H1 (cell line): ENCODE measurements at regions not wholly inside any gene's neighbourhood (a gene's known extent, or its start where the extent isn't known, plus 50 kb on each side); places are given as distances from the start of the nearest gene placed in this dataset.

Experiments
- CTCF ChIA-PET: fragments of 300-600 bp; sonication (Branson Sonifier 250); formaldehyde crosslinking; loops from one replicate; lab custom pipeline; 2021; ENCODE audit not compliant: partially characterized antibody; lab: Charles Lee
- POLR2A ChIA-PET: fragments of 300-600 bp; sonication (Branson Sonifier 250); formaldehyde crosslinking; loops from one replicate; lab custom pipeline; 2021; ENCODE audit warnings: inconsistent platforms; ENCODE audit not compliant: partially characterized antibody; lab: Charles Lee
- DNase-seq, 2 experiments: peaks; one replicate each; pipeline versions ENCODE4 v3.0.0 to v3.0.0-alpha.2; 2010 to 2022; ENCODE audit warnings: low spot score in 2 of 2, low read depth in 1 of 2, mixed read lengths in 1 of 2
- FAIRE-seq: peaks from 2 replicates; lab custom pipeline; 2011; peaks lifted over from hg19 to GRCh38; lab: Jason Lieb, UNC
- H2AFZ ChIP-seq: 2 replicates; pipeline ENCODE4 v1.8.1; 2012; ENCODE audit warnings: low read length, inconsistent platforms
- H2AK5ac ChIP-seq: 2 replicates; pipeline ENCODE4 v1.6.1; 2013; ENCODE audit warnings: low read depth, low read length
- H2BK120ac ChIP-seq: replicated peaks from 2 replicates; pipeline ENCODE3; 2013; ENCODE audit warnings: low read depth, low read length, inconsistent platforms
- H2BK12ac ChIP-seq: 2 replicates; pipeline ENCODE4 v1.6.1; 2013; ENCODE audit warnings: low read depth, low read length
- H2BK15ac ChIP-seq: 2 replicates; pipeline ENCODE4 v1.6.1; 2013; ENCODE audit warnings: low read length
- H2BK20ac ChIP-seq: 2 replicates; pipeline ENCODE4 v1.6.1; 2013; ENCODE audit warnings: low read length
- H2BK5ac ChIP-seq: 2 replicates; pipeline ENCODE4 v1.6.1; 2013; ENCODE audit warnings: low read depth, low read length
- H3K14ac ChIP-seq: 2 replicates; pipeline ENCODE4 v1.6.1; 2013; ENCODE audit warnings: inconsistent platforms; ENCODE audit not compliant: insufficient read length
- H3K18ac ChIP-seq: 2 replicates; pipeline ENCODE4 v1.6.1; 2013; ENCODE audit warnings: low read length; ENCODE audit errors: extremely low read depth
- H3K23ac ChIP-seq: 2 replicates; pipeline ENCODE4 v1.6.1; 2013; ENCODE audit warnings: inconsistent platforms; ENCODE audit not compliant: insufficient read length
- H3K23me2 ChIP-seq: 2 replicates; pipeline ENCODE4 v1.6.1; 2013; ENCODE audit warnings: low read depth, low read length
- H3K27ac ChIP-seq: 2 replicates; pipeline ENCODE4 v1.6.1; 2011; ENCODE audit warnings: low read depth, low read length, inconsistent platforms
- H3K27me3 ChIP-seq, 4 experiments: replicated peaks in 1 of 4; 1 replicate in 1 of 4; 2 replicates in 3 of 4; pipeline versions ENCODE4 v1.6.1 to v1.8.1; 2011 to 2013; ENCODE audit warnings: low read length in 3 of 4, mild to moderate bottlenecking in 3 of 4, inconsistent platforms in 2 of 4, mixed read lengths in 2 of 4, moderate library complexity in 1 of 4; ENCODE audit not compliant: control insufficient read depth in 3 of 4, insufficient read depth in 3 of 4; ENCODE audit errors: extremely low read depth in 1 of 4
- H3K36me3 ChIP-seq, 4 experiments: 2 replicates each; pipeline versions ENCODE4 v1.6.1 to v1.8.1; 2011 to 2013; ENCODE audit warnings: mild to moderate bottlenecking in 4 of 4, low read length in 3 of 4, moderate library complexity in 2 of 4, control low read depth in 1 of 4, inconsistent platforms in 1 of 4; ENCODE audit not compliant: insufficient read depth in 4 of 4, control insufficient read depth in 2 of 4
- H3K4ac ChIP-seq: replicated peaks from 2 replicates; pipeline ENCODE3; 2013; ENCODE audit warnings: low read length, low read depth, mixed read lengths, inconsistent platforms; ENCODE audit not compliant: insufficient read length
- H3K4me1 ChIP-seq, 4 experiments: replicated peaks in 1 of 4; 1 replicate in 1 of 4; 2 replicates in 3 of 4; pipeline versions ENCODE4 v1.6.1 to v1.8.1; 2011 to 2013; ENCODE audit warnings: low read length in 3 of 4, inconsistent platforms in 2 of 4, mixed read lengths in 1 of 4; ENCODE audit not compliant: insufficient read depth in 4 of 4, control insufficient read depth in 3 of 4
- H3K4me2 ChIP-seq, 2 experiments: 2 replicates each; pipeline versions ENCODE4 v1.6.1 to v1.8.1; 2011 to 2013; ENCODE audit warnings: low read depth in 2 of 2, low read length in 2 of 2, control low read depth in 1 of 2, inconsistent platforms in 1 of 2, mild to moderate bottlenecking in 1 of 2; ENCODE audit not compliant: insufficient read depth in 1 of 2
- H3K4me3 ChIP-seq, 4 experiments: fragments of 200-600, 300-600 bp in 1 of 4; sonication (generic), shearing (Covaris generic), sonication (Bioruptor Twin) in 1 of 4; 2 replicates each; pipeline versions ENCODE4 v1.5.1 to v1.8.1; 2011 to 2016; ENCODE audit warnings: low read length in 4 of 4, low read depth in 3 of 4, control low read depth in 2 of 4, inconsistent platforms in 2 of 4, mild to moderate bottlenecking in 2 of 4, mixed read lengths in 1 of 4, moderate library complexity in 1 of 4; ENCODE audit not compliant: insufficient read depth in 2 of 4; ENCODE audit errors: extremely low read depth in 1 of 4
- H3K56ac ChIP-seq: replicated peaks from 2 replicates; pipeline ENCODE3; 2013; ENCODE audit warnings: low read depth, mild to moderate bottlenecking, mixed read lengths, low read length, inconsistent platforms; ENCODE audit not compliant: insufficient read length
- H3K79me1 ChIP-seq: 2 replicates; pipeline ENCODE4 v1.6.1; 2013; ENCODE audit warnings: low read depth, low read length, control low read depth
- H3K79me2 ChIP-seq, 2 experiments: 2 replicates each; pipeline versions ENCODE4 v1.6.1 to v1.8.1; 2012 to 2013; ENCODE audit warnings: low read length in 2 of 2, mild to moderate bottlenecking in 2 of 2, inconsistent platforms in 1 of 2; ENCODE audit not compliant: insufficient read depth in 2 of 2, control insufficient read depth in 1 of 2
- H3K9ac ChIP-seq, 4 experiments: replicated peaks in 1 of 4; 1 replicate in 1 of 4; 2 replicates in 3 of 4; pipeline versions ENCODE4 v1.6.1 to v1.8.1; 2011 to 2013; ENCODE audit warnings: low read depth in 3 of 4, low read length in 3 of 4, control low read depth in 2 of 4, mild to moderate bottlenecking in 2 of 4, moderate library complexity in 2 of 4, inconsistent platforms in 1 of 4; ENCODE audit errors: extremely low read depth in 1 of 4
- H3K9me3 ChIP-seq, 2 experiments: 2 replicates each; pipeline versions ENCODE4 v1.6.1 to v1.8.1; 2012 to 2013; ENCODE audit warnings: mild to moderate bottlenecking in 2 of 2, moderate library complexity in 2 of 2, control low read depth in 1 of 2, inconsistent platforms in 1 of 2, low read depth in 1 of 2, low read length in 1 of 2, mixed read lengths in 1 of 2; ENCODE audit not compliant: insufficient read depth in 2 of 2
- H4K20me1 ChIP-seq, 2 experiments: replicated peaks in 1 of 2; 2 replicates each; pipeline versions ENCODE3 to v1.8.1; 2011 to 2013; ENCODE audit warnings: inconsistent platforms in 2 of 2, low read length in 2 of 2, mild to moderate bottlenecking in 1 of 2; ENCODE audit not compliant: insufficient read depth in 2 of 2, control insufficient read depth in 1 of 2
- H4K5ac ChIP-seq: 2 replicates; pipeline ENCODE4 v1.6.1; 2013; ENCODE audit warnings: low read length, low read depth, mixed read lengths, inconsistent platforms; ENCODE audit not compliant: insufficient read length
- H4K8ac ChIP-seq: 2 replicates; pipeline ENCODE4 v1.8.0; 2013; ENCODE audit warnings: mild to moderate bottlenecking, moderate library complexity, low read length, inconsistent platforms; ENCODE audit not compliant: insufficient read depth; ENCODE audit errors: extremely low read depth
- H4K91ac ChIP-seq: replicated peaks from 2 replicates; pipeline ENCODE3; 2013; ENCODE audit warnings: low read length, mixed read lengths, inconsistent platforms; ENCODE audit not compliant: insufficient read length
- CBX5 ChIP-seq: fragments of 300-800, 300-1000 bp; sonication (generic); IDR thresholded peaks from 2 replicates; pipeline ENCODE4 v1.7.1; 2016; ENCODE audit warnings: antibody characterized with exemption, low read length, low read depth
- CBX8 ChIP-seq: fragments of 300-800, 300-1000 bp; sonication (generic); IDR thresholded peaks from 2 replicates; pipeline ENCODE4 v1.7.1; 2016; ENCODE audit warnings: low read depth, low read length, borderline replicate concordance
- EP300 ChIP-seq, 2 experiments: IDR thresholded peaks; 1 replicate in 1 of 2; 2 replicates in 1 of 2; pipeline ENCODE4 v1.6.1; 2011 to 2012; ENCODE audit warnings: low read depth in 2 of 2, low read length in 2 of 2, mild to moderate bottlenecking in 2 of 2, borderline replicate concordance in 1 of 2, inconsistent platforms in 1 of 2, moderate library complexity in 1 of 2
- EZH2 ChIP-seq: fragments of 200-600 bp; sonication (generic); IDR thresholded peaks from 2 replicates; pipeline ENCODE4 v1.7.1; 2012; ENCODE audit warnings: low read depth, mild to moderate bottlenecking, moderate library complexity, low read length, inconsistent platforms; ENCODE audit not compliant: severe bottlenecking
- HDAC2 ChIP-seq, 2 experiments: fragments of 300-600 bp in 1 of 2; sonication (generic) in 1 of 2; IDR thresholded peaks; 2 replicates each; pipeline ENCODE4 v1.6.1; 2011 to 2012; ENCODE audit warnings: low read depth in 2 of 2, low read length in 2 of 2, mild to moderate bottlenecking in 2 of 2, moderate library complexity in 2 of 2, borderline replicate concordance in 1 of 2, inconsistent platforms in 1 of 2
- JUND ChIP-seq: IDR thresholded peaks from 2 replicates; pipeline ENCODE4 v1.6.1; 2011; ENCODE audit warnings: mild to moderate bottlenecking, improper control_type of control experiment, low read length
- MAFK ChIP-seq: IDR thresholded peaks from 2 replicates; pipeline ENCODE4 v1.6.1; 2012; ENCODE audit warnings: low read depth, mild to moderate bottlenecking, improper control_type of control experiment, low read length
- SIX5 ChIP-seq: IDR thresholded peaks from 2 replicates; pipeline ENCODE4 v1.6.1; 2011; ENCODE audit warnings: mild to moderate bottlenecking, low read depth, low read length
- ZNF274 ChIP-seq: IDR thresholded peaks from 2 replicates; pipeline ENCODE4 v1.7.0; 2012; ENCODE audit warnings: low read length, borderline replicate concordance; ENCODE audit errors: extremely low read depth
- WGBS, 2 experiments: shearing (Covaris generic) in 1 of 2; methylation state at CpG; one replicate each; pipeline versions ENCODE4 v1.1.6 to v1.1.7; 2013 to 2015; ENCODE audit warnings: low lambda C conversion rate in 2 of 2, mixed read lengths in 2 of 2, inconsistent platforms in 1 of 2, low coverage in 1 of 2, missing lambda C conversion rate in 1 of 2; ENCODE audit not compliant: insufficient replicate concordance in 2 of 2, insufficient coverage in 1 of 2, insufficient read length in 1 of 2; ENCODE audit errors: extremely low coverage in 1 of 2, missing lambda C conversion rate in 1 of 2; 5-methylcytosine and 5-hydroxymethylcytosine counted together
- TF ChIP-seq, protein P1 (sequence below): IDR thresholded peaks from 2 replicates; pipeline ENCODE4 v1.6.1; 2012; ENCODE audit warnings: inconsistent platforms
- TF ChIP-seq, protein P2 (sequence below): IDR thresholded peaks from 2 replicates; pipeline ENCODE4 v1.6.1; 2011; ENCODE audit warnings: low read depth, mild to moderate bottlenecking, low read length; ENCODE audit not compliant: insufficient read depth

DNA sequence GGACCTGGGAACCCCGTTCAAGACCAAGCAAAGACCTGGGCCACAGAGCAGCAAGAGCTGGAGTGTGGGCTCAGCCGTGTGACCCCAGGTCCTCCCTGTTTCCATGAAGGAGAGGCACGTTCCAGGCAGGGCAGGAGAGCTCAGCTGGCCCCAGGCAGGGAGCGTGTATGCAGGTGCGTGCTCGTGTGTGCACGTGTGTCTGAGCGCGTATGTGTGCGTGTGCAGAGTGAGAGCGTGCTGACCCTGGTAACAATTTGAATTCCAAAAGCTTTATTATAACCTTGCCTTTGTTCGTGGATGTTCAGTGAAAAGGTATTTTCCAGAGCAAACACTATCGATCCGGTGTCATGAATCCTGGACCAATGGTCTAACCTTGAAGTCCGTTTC, 54.6 kb downstream of the FOXL3 start:
- FAIRE-seq: no peak

More for the DNA sequence above, 54.6 kb downstream of the FOXL3 start:
- no peaks in the 10 kb centered on the region for H3K79me1 ChIP-seq
- TF ChIP-seq SIX5 (no peak), MAFK (no peak), CBX8 (no peak), JUND (no peak), ZNF274 (no peak), EP300 (IDR thresholded peaks at IDR 0.05; ENCODE audit: borderline replicate concordance in 1 of 2, low read depth in 2 of 2, low read length in 2 of 2) (no peak), HDAC2 (IDR thresholded peaks at IDR 0.05; ENCODE audit: borderline replicate concordance in 1 of 2, low read depth in 2 of 2, low read length in 2 of 2) (no peak), CBX5 (no peak), EZH2 (no peak)
- TF ChIP-seq, protein P1, sequence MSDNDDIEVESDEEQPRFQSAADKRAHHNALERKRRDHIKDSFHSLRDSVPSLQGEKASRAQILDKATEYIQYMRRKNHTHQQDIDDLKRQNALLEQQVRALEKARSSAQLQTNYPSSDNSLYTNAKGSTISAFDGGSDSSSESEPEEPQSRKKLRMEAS: no peak
- TF ChIP-seq, protein P2, sequence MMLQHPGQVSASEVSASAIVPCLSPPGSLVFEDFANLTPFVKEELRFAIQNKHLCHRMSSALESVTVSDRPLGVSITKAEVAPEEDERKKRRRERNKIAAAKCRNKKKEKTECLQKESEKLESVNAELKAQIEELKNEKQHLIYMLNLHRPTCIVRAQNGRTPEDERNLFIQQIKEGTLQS: no peak
- H4K5ac ChIP-seq: no peak overlapping the region
- no peaks in the 10 kb centered on the region for H3K79me2 ChIP-seq
- no peak overlapping the region for H3K4me3 ChIP-seq
- H3K23me2 ChIP-seq: no peaks in the 10 kb centered on the region
- no peak overlapping the region for H3K23ac ChIP-seq
- H3K36me3 ChIP-seq: no peaks in the 10 kb centered on the region
- H3K27ac ChIP-seq: no peak overlapping the region
- H2BK12ac ChIP-seq: no peak overlapping the region
- no peak for DNase-seq
- H2BK20ac ChIP-seq: no peak overlapping the region
- no peak overlapping the region for H3K4me2 ChIP-seq
- no peak overlapping the region for H2BK120ac ChIP-seq
- no peak overlapping the region for H2BK15ac ChIP-seq
- CTCF ChIA-PET: interaction anchor here (0.9 to 1.7 kb wide), 6 partner anchors 14 to 364 kb away, joined by 3 to 4 read pairs (median 4); no protein-coding TSS in a partner anchor
- POLR2A ChIA-PET: no interaction called here
- H2AFZ ChIP-seq: no peak overlapping the region
- no peaks in the 10 kb centered on the region for H3K27me3 ChIP-seq
- no peak overlapping the region for H3K18ac ChIP-seq
- H3K4ac ChIP-seq: no peak overlapping the region
- H2BK5ac ChIP-seq: no peak overlapping the region
- H4K20me1 ChIP-seq: no peaks in the 10 kb centered on the region
- H2AK5ac ChIP-seq: no peak overlapping the region
- no peaks in the 10 kb centered on the region; a peak in 1 of 4 replicates for H3K9me3 ChIP-seq
- no peak overlapping the region for H3K9ac ChIP-seq
- H3K56ac ChIP-seq: no peak overlapping the region
- 92% methylated on average over 15 of the region's 15 CpGs; no CpG with 5 or more reads in 1 of the 2 experiments for WGBS, 2 experiments
- H3K14ac ChIP-seq: no peak overlapping the region
- H4K91ac ChIP-seq: no peak overlapping the region
- H3K4me1 ChIP-seq: no peaks in the 10 kb centered on the region; a peak in 1 of 7 replicates
- no peak overlapping the region for H4K8ac ChIP-seq
